SH-SY5Y (cell line): ENCODE measurements at regions not wholly inside any gene's neighbourhood (a gene's known extent, or its start where the extent isn't known, plus 50 kb on each side); places are given as distances from the start of the nearest gene placed in this dataset.

Source experiments
- GATA2 ChIP-seq: IDR thresholded peaks from 2 replicates; pipeline ENCODE4 v1.6.1; 2011; ENCODE audit warnings: mild to moderate bottlenecking, low read depth, low read length
- GATA3 ChIP-seq: IDR thresholded peaks from 2 replicates; pipeline ENCODE4 v1.6.1; 2011; ENCODE audit warnings: low read depth, mild to moderate bottlenecking, low read length, moderate library complexity

GRCh38 chr2:38492042-38492615 lies 110.6 kb downstream of the HNRNPLL start:
- no peak for TF ChIP-seq GATA2
- no peak for TF ChIP-seq GATA3

GRCh38 chr2:38491436-38491835 lies 111.3 kb downstream of the HNRNPLL start:
- TF ChIP-seq GATA3 (no peak), GATA2 (no peak)

GRCh38 chr2:38489846-38490245 lies 112.8 kb upstream of the ATL2 start:
- no peak for TF ChIP-seq GATA2
- no peak for TF ChIP-seq GATA3

GRCh38 chr2:38487852-38488251 lies 110.8 kb upstream of the ATL2 start:
- TF ChIP-seq GATA2 (no peak), GATA3 (no peak)

GRCh38 chr2:38486213-38487026 lies 109.3 kb upstream of the ATL2 start:
- TF ChIP-seq GATA2 (no peak), GATA3 (no peak)

- TF ChIP-seq GATA2 (no peak), GATA3 (no peak)
Observed at GRCh38 chr2:38485734-38486133, 108.7 kb upstream of the ATL2 start.

- no peak for TF ChIP-seq GATA3
- no peak for TF ChIP-seq GATA2
Observed at GRCh38 chr2:38484957-38485356, 107.9 kb upstream of the ATL2 start.

- TF ChIP-seq GATA2, result no peak
- TF ChIP-seq GATA3, result no peak
Observed at GRCh38 chr2:38483776-38484501, 106.9 kb upstream of the ATL2 start.

- TF ChIP-seq GATA3 (no peak), GATA2 (no peak)
Observed at GRCh38 chr2:38480617-38481016, 103.5 kb upstream of the ATL2 start.

- TF ChIP-seq GATA3 (no peak), GATA2 (no peak)
Observed at GRCh38 chr2:38477006-38477405, 99.9 kb upstream of the ATL2 start.

GRCh38 chr2:38475567-38475881 lies 98.5 kb upstream of the ATL2 start:
- TF ChIP-seq GATA3 (no peak), GATA2 (no peak)

- no peak for TF ChIP-seq GATA3
- no peak for TF ChIP-seq GATA2
Observed at GRCh38 chr2:38474715-38475566, 97.9 kb upstream of the ATL2 start.

GRCh38 chr2:38474021-38474456 lies 97.0 kb upstream of the ATL2 start:
- TF ChIP-seq GATA2, result no peak
- TF ChIP-seq GATA3, result no peak

- no peak for TF ChIP-seq GATA3
- no peak for TF ChIP-seq GATA2
Observed at GRCh38 chr2:38473333-38474005, 96.4 kb upstream of the ATL2 start.
